NCI-H2196 treated with DMSO at 0.1 percent for 48 hours (cell line): ENCODE measurements at regions not wholly inside any gene's neighbourhood (a gene's known extent, or its start where the extent isn't known, plus 50 kb on each side); places are given as distances from the start of the nearest gene placed in this dataset.
"Not testable (repeated sequence)": the region's sequence is repeated elsewhere in the genome, so short reads cannot be mapped to it uniquely, and the experiment has no call there.

Source experiments
- DNase-seq: peaks from one replicate; lab custom pipeline; 2025; ENCODE audit not compliant: unreplicated experiment; lab: John Stamatoyannopoulos, UW

DNA sequence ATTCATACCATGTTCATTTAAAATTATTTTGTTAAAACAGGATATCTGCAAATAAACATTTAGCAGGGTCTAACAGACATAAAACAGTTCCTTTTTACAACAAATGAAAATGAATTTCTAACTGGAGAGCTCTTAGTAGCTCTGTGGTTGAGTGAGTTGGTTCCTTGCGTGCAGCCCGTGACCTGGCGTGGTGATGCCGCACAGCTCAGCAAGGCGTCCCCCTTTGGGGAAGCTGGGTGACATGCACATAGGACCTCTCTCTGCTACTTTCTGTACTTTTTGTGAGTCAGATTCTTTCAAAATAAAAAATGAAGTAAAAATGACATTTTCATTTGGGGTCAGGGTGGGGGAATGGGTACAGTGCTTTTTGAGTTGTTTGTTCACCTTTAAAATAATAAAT is 75.9 kb downstream of the NPIPB11 start:
- DNase-seq, result not testable (repeated sequence)

DNA sequence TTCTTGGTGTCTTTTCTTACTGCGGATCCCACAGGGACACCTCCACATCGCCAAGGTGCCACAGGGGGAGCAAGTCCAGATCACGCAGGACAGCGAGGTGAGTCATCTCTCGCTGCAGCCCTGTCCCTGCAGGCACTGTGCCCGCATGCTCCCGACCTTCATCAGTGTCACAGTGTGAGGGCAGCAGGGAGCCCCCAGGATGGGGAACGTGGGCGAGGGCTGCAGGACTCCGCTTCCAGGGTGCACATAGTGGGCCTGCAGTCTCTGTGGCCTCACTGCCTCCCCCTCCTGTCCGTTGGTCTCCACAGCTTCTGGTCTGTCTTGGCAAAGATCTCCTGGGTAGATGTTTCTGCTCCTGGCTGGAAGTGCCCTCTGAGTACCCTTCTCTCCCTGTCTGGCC is 78.0 kb downstream of the NPIPB11 start:
- DNase-seq, result not testable (repeated sequence)

DNA sequence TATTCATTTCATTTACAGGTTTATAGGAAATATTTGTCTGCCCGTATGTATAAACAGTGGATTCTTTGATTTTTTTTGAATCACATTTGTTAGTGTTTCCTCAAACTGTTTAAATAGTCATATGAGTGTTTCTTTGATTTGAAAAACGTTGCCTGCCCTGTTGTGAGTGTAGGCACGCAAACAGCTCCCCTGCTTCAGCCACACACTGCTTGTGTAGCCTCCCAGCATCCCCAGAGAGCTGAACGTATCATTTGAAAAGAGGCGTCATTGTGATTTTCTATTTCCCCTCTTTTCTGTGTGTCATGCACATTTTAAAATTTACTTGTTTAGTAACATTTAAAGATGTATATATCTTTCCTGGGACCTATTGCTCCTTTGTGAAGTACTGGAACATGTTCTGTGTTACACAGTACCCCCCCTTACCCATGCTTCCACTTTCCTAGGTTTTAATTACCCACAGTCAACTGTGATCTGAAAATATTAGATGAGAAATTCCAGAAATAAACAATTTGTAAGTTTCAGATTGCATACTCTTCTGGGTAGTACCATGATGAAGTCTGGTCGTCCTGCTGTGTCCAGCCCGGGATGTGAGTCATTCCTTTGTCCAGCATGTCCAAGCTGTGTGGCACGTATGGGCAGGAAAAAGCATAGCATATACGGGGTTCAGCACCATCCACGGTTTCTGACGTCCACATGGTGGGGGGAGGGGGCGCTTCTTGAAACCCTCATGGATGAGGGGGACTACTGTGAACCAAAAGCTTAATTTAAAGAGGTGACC is 78.7 kb downstream of the NPIPB11 start:
- DNase-seq, result not testable (repeated sequence)

DNA sequence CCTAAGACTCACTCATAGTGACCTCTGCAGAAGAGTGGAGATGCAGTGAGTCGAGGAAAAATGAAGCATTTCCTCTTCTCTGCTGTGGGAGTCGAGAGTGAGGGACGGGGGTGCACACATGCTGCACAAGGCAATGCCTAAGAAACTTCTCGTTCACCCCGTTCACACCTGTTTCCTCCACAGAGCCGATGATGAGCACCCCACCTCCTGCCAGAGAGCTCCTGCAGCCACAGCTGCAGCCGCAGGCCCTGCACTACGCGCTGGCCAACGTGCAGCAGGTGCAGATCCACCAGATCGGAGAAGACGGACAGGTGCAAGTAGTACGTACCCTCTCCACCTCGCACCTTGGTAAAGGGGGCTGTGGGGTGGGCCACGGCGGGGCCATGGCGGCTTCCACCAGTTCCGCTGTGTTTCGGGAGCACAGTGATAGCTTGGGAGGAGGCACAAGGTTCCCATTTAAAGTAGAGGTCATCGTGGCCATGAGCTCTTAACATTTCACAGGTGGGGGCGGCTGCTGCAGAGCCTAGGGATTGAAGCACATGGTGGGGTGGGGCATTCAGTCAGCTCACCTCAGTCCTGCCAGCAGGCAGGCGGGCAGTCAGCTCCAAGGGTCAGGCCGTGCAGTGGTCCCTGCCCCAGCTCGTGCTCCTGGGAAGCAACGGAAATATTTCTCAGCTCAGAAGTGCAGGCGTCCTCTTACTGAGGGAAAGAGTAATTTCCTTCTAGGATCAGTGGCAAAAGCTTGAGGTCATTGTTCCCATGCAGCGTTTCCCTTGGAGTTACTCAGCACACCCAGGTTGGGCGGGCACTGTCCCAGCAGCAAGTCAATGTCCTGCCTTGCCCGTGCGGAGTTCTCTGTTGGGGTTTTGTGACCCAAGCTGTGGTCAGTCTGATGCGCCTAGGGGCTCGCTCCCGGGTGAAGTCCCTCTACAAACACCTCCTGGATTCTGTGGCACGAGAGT is 80.1 kb downstream of the NPIPB11 start:
- DNase-seq, result not testable (repeated sequence)

DNA sequence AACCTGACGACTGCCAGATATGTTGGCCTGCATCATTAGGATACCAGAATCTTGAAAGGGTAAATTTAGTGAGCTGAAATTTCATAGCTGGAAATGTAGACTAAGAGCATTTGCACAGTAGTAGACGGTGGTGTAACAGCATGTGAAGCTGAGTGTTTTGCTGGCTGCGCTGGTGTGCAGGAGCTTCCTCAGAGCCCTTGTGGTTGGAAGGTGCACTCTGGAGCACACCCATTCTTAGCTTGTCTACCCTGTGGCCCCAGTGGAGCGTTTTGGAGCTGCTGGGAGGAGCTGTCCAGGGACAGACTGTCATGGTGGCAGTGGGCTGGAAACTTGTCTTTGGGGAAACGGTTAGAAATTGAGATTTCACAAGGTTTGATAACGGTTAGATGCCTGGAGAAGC is 82.8 kb downstream of the NPIPB11 start:
- not testable (repeated sequence) for DNase-seq

- no peak for DNase-seq
Observed at GRCh38 chr16:29321585-29321984, 84.9 kb downstream of the NPIPB11 start.

GRCh38 chr16:29321000-29321393 is 85.5 kb downstream of the NPIPB11 start:
- no peak for DNase-seq

- DNase-seq, result no peak
Observed at GRCh38 chr16:29320274-29320999, 86.1 kb downstream of the NPIPB11 start.

DNA sequence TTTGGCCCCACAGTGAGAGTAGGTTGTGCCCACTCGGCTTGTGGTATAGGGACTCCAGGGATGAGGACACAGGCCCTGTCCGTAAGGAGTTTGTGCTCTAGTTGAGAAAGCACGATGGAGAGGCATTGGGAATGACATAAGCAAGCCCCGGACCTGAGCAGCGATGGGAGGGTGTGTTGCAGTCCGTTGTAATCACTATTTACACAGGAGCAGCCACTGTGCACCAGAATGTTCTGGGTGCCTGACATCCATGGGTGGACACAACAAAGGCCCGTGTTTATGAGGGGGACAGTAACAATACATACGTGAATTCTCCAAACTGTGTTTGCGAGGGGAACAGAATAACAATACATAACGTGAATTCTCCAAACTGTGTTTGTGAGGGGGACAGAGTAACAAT is 86.8 kb downstream of the NPIPB11 start:
- no peak for DNase-seq

DNA sequence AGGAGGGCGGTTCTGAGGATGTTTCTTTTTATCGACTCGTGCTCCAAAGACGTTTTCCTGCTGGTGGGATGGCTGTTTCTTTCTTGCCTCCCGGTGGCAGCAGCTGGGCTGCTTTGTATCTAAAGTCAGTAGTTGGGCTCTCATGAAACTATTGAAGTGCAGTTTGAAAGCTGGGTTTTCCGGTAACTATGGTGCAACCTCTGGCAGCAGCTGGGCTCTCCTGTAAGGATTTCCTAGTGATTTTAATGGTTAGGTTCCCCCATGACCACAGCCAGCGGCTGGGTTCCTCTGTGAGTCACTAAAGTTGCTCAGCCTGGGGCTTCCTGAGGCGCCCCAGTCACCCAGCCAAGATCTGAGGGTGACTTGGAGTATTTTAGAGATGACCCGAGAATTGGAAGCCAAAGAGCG is 87.9 kb downstream of the NPIPB11 start:
- DNase-seq, result not testable (repeated sequence)

DNA sequence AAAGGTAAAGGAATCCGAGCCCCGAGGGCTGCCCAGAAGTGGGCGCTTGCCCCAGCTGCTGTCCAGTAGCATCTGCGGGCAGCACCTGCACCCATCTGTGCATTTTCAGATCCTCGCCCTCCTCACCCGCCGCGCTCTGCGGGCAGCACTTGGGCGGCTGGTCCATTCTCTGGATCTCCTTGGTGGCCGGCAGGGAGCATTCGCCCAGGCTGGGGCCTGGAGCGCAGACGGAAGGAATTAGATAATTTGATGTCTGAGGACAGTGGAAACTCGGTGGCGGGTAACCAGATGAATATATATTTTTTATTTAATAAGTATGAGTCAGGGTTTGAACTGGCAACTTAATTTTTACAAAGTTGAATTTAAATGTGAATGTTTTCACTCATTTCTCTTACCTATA is 88.5 kb downstream of the NPIPB11 start:
- no peak for DNase-seq

DNA sequence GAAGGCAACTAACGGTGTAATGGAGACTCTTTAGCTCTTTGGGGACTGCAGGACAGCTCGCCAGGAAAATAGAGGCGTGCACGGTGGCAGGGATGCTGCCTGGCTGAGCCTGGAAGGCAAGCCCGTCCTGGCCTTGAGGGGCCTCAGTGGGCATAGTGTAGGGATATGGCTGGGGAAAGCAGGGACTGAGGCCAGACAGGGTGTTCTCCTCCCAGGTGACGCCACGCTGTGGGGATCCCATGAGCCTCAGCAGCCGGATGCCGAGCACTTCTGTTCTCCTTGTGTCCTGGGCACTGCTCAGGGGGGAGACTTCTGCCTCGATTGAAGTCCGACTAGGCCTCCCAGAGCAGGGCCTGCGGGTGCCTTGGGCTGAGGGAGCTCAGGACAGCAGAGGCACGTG is 89.2 kb downstream of the NPIPB11 start:
- no peak for DNase-seq

DNA sequence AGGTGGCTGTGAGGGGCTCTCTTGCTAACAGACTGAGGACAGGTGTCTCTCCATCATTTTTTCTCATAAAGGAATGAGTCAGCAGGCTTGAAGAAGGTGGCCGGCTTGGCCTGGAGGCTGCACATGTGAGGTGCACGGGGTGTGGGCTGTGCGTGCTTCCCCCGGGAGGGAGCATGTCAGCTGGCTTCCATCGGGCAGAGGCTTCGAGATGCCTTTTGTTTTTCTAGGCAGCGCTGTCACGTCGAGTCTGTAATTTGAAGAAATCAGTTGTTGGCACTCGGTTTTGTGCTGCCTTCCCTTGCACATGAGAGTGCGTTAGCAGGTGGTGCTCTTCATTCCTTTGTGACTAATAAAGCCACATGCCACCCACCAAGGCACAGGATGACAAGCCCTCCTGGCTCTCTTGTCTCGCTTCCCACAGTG is 89.7 kb downstream of the NPIPB11 start:
- no peak for DNase-seq

DNA sequence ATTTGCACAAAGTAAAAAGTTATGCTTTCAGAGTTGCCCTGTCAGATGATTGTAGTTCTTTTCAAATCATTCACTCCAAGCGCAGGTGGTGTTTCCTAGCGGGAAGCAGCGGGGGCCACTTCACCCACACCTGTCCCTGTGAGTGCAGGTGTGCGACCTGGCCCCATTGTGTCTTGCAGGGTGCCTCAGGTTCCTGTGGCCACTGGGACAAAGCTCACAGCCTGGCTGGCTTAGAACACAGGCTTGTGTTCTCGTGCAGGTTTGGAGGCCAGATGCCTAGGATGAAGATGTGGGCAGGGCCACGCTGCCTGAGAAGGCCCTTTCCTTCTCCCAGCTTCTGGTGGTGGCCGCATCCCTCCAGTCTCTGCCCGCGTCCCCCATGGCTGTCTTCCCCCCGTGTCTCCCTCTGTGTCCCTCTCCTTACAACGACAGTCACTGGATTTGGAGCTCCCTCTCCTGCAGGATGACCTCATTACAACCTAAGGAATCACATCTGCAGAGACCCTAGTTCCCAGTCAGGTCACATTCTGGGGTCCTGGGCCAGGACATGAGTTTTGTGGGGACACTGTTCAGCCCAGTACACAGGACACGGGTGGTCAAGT is 90.5 kb downstream of the NPIPB11 start:
- DNase-seq, result no peak

DNA sequence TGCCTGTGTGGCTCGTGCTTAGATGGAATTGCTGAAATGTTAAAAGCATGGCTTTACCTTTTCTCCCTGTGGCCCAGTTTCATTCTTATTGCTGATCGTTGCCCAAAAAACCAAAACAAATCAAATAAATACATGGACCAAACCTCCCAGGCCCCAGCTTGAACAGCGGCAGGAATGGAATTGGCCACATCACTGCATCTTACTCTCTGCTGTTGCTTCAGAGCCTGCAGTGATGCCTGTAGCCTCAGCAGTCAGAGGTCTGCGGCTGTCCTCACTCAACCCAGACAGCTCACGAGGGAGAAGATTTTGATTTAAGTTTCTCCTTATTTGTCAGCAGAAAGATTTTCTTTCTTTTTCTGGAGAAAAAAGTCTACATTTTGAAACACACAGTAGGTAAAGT is 91.5 kb downstream of the NPIPB11 start:
- DNase-seq, result no peak

- no peak for DNase-seq
Observed at GRCh38 chr16:29314292-29314934, 92.1 kb downstream of the NPIPB11 start.

- DNase-seq, result no peak
Observed at GRCh38 chr16:29313559-29314048, 92.9 kb downstream of the NPIPB11 start.

DNA sequence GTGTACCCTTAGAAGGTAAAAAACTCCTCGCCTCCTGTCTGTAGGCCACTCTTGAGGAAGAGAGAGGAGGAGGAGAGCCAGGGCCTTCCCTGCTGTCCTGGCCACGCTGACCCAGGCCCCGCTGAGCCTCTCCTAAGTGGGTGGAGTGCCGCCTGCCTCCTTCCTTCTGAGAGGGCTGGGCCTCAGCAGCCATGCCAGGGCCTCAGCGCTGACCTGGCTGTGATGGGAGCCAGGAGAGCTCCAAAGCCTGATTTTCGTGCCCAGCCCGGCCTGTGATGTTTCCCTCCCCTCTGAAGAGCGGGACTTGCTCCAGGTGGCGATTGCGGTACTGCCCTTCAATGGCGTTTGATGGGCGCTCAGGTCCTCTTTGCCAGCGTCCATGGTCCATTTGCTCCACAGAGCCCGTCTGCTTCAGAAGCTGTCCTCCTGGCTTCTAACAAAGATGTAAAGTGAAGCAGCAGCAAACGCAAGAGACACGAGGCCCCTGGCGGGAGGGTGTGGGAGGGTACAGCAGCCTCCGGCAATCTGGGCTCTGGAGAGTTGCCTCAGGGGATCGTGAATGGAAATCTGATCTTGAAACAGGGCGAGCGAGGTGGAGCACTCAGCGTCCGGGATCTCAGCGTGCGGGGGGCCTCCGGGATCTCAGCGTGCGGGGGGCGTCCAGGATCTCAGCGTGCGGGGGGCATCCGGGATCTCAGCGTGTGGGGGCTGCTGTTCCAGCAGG is 93.5 kb downstream of the NPIPB11 start:
- DNase-seq, result no peak

GRCh38 chr16:29312345-29312675 is 94.2 kb downstream of the NPIPB11 start:
- DNase-seq, result not testable (repeated sequence)
